Neural progenitor cell (in vitro differentiated cells): ENCODE measurements at regions not wholly inside any gene's neighbourhood (a gene's known extent, or its start where the extent isn't known, plus 50 kb on each side); places are given as distances from the start of the nearest gene placed in this dataset.

Experiments used
- DNase-seq: peaks from one replicate; pipeline ENCODE4 v3.0.0-alpha.2; 2016; ENCODE audit warnings: low spot score
- H2AFZ ChIP-seq: fragments of 200-600 bp; sonication (generic); replicated peaks from 2 replicates; pipeline ENCODE4 v1.6.1; 2016; ENCODE audit warnings: antibody characterized with exemption
- H3F3A ChIP-seq: fragments of 200-600 bp; sonication (generic); 2 replicates; pipeline ENCODE4 v1.6.1; 2016; ENCODE audit warnings: antibody characterized with exemption, low read depth
- H3K27ac ChIP-seq: fragments of 200-600 bp; sonication (generic); 2 replicates; pipeline ENCODE4 v1.5.1; 2016; ENCODE audit warnings: mild to moderate bottlenecking
- H3K27me3 ChIP-seq: fragments of 200-600 bp; sonication (generic); 2 replicates; pipeline ENCODE4 v1.6.1; 2016; ENCODE audit warnings: mild to moderate bottlenecking, moderate library complexity
- H3K36me3 ChIP-seq: fragments of 200-600 bp; sonication (generic); 2 replicates; pipeline ENCODE4 v1.5.1; 2016
- H3K4me1 ChIP-seq: fragments of 200-600 bp; sonication (generic); 2 replicates; pipeline ENCODE4 v1.6.1; 2016; ENCODE audit warnings: mixed run types
- H3K4me2 ChIP-seq: fragments of 200-600 bp; sonication (generic); 2 replicates; pipeline ENCODE4 v1.6.1; 2016
- H3K4me3 ChIP-seq: fragments of 200-600 bp; sonication (generic); 2 replicates; pipeline ENCODE4 v1.5.1; 2016
- H3K79me2 ChIP-seq: fragments of 200-600 bp; sonication (generic); 2 replicates; pipeline ENCODE4 v1.6.1; 2016; ENCODE audit warnings: low read depth
- H3K9ac ChIP-seq: fragments of 200-600 bp; sonication (generic); 2 replicates; pipeline ENCODE4 v1.6.1; 2016
- H3K9me3 ChIP-seq: fragments of 200-600 bp; sonication (generic); 2 replicates; pipeline ENCODE4 v1.5.1; 2016; ENCODE audit warnings: low read depth
- H4K20me1 ChIP-seq: fragments of 200-600 bp; sonication (generic); 2 replicates; pipeline ENCODE4 v1.6.1; 2016; ENCODE audit warnings: low read depth
- H3K27ac Mint-ChIP-seq: 3 replicates; pipeline ENCODE4 v1.8.0; 2021; ENCODE audit warnings: mixed read lengths
- H3K27me3 Mint-ChIP-seq: 2 replicates; pipeline ENCODE4 v1.8.0; 2022; ENCODE audit warnings: low read depth, mild to moderate bottlenecking, inconsistent platforms, moderate library complexity, mixed read lengths; ENCODE audit not compliant: insufficient read depth
- H3K36me3 Mint-ChIP-seq: 3 replicates; pipeline ENCODE4 v1.8.0; 2021; ENCODE audit warnings: mixed read lengths
- H3K4me1 Mint-ChIP-seq: 3 replicates; pipeline ENCODE4 v1.8.0; 2021; ENCODE audit warnings: mixed read lengths
- H3K4me3 Mint-ChIP-seq: 3 replicates; pipeline ENCODE4 v1.8.0; 2021; ENCODE audit warnings: mild to moderate bottlenecking, moderate library complexity, mixed read lengths
- H3K9me3 Mint-ChIP-seq: 3 replicates; pipeline ENCODE4 v1.8.0; 2020; ENCODE audit warnings: mixed read lengths
- CTCF ChIP-seq: fragments of 200-600 bp; sonication (generic); IDR thresholded peaks from 2 replicates; pipeline ENCODE4 v1.5.1; 2017; ENCODE audit warnings: antibody characterized with exemption, mild to moderate bottlenecking
- EZH2 ChIP-seq: fragments of 200-600 bp; sonication (generic); IDR thresholded peaks from 2 replicates; pipeline ENCODE4 v1.6.1; 2017; ENCODE audit warnings: antibody characterized with exemption, mild to moderate bottlenecking, moderate library complexity
- EZH2phosphoT487 ChIP-seq: fragments of 200-600 bp; sonication (generic); IDR thresholded peaks from 2 replicates; pipeline ENCODE4 v1.6.1; 2017; ENCODE audit warnings: antibody characterized with exemption

GRCh38 chr5:145280806-145281205 is 554.3 kb downstream of the PRELID2 start:
- H3K79me2 ChIP-seq: no peaks in the 10 kb centered on the region
- peaks cover 5% of the 10 kb centered on the region for H3K4me1 Mint-ChIP-seq
- no peaks in the 10 kb centered on the region for H3K9me3 Mint-ChIP-seq
- no peak overlapping the region for H3K27ac Mint-ChIP-seq
- no peak overlapping the region for H3K4me3 Mint-ChIP-seq
- H3K27ac ChIP-seq: no peak overlapping the region
- no peak for DNase-seq
- TF ChIP-seq EZH2phosphoT487 (no peak), EZH2 (no peak), CTCF (no peak)
- H3F3A ChIP-seq: no peaks in the 10 kb centered on the region
- H4K20me1 ChIP-seq: no peaks in the 10 kb centered on the region
- H3K27me3 Mint-ChIP-seq: no peaks in the 10 kb centered on the region
- H3K36me3 ChIP-seq: no peaks in the 10 kb centered on the region
- H3K27me3 ChIP-seq: no peaks in the 10 kb centered on the region
- no peak overlapping the region for H3K9ac ChIP-seq
- H3K4me2 ChIP-seq: no peak overlapping the region
- H2AFZ ChIP-seq: no peak overlapping the region
- H3K4me1 ChIP-seq: peaks cover 8% of the 10 kb centered on the region
- H3K9me3 ChIP-seq: no peaks in the 10 kb centered on the region
- H3K36me3 Mint-ChIP-seq: no peaks in the 10 kb centered on the region
- H3K4me3 ChIP-seq: no peak overlapping the region

GRCh38 chr5:145280214-145280613 is 554.9 kb downstream of the PRELID2 start:
- Mint-ChIP-seq H3K27ac (no peak overlapping the region), H3K4me1 (peaks cover 5% of the 10 kb centered on the region)

GRCh38 chr5:145260670-145261069 is 574.5 kb downstream of the PRELID2 start:
- Histone ChIP-seq H3K36me3 (no peaks in the 10 kb centered on the region), H3K4me3 (no peak overlapping the region), H3K4me2 (no peak overlapping the region), H4K20me1 (no peaks in the 10 kb centered on the region), H3K27ac (no peak overlapping the region), H3K79me2 (no peaks in the 10 kb centered on the region), H3K27me3 (no peaks in the 10 kb centered on the region), H3K9ac (no peak overlapping the region), H3K4me1 (peaks cover 5% of the 10 kb centered on the region), H3K9me3 (no peaks in the 10 kb centered on the region), H2AFZ (no peak overlapping the region), H3F3A (peaks cover 4% of the 10 kb centered on the region)
- peak overlapping the region; percentile 32 for H3K27ac Mint-ChIP-seq
- H3K9me3 Mint-ChIP-seq: peaks cover 37% of the 10 kb centered on the region
- TF ChIP-seq CTCF (no peak), EZH2phosphoT487 (no peak), EZH2 (no peak)
- H3K36me3 Mint-ChIP-seq: peaks cover 7% of the 10 kb centered on the region
- H3K27me3 Mint-ChIP-seq: peaks cover 7% of the 10 kb centered on the region
- DNase-seq: no peak
- H3K4me3 Mint-ChIP-seq: no peak overlapping the region
- H3K4me1 Mint-ChIP-seq: no peaks in the 10 kb centered on the region

More at GRCh38 chr5:145280214-145280613, 554.9 kb downstream of the PRELID2 start:
- TF ChIP-seq CTCF (no peak), EZH2phosphoT487 (no peak), EZH2 (no peak)
- H3K27ac ChIP-seq: no peak overlapping the region
- no peaks in the 10 kb centered on the region for H3K9me3 ChIP-seq
- Mint-ChIP-seq H3K4me3 (no peak overlapping the region), H3K27me3 (no peaks in the 10 kb centered on the region), H3K36me3 (no peaks in the 10 kb centered on the region), H3K9me3 (no peaks in the 10 kb centered on the region)
- H4K20me1 ChIP-seq: no peaks in the 10 kb centered on the region
- no peaks in the 10 kb centered on the region for H3K79me2 ChIP-seq
- no peak overlapping the region for H3K4me2 ChIP-seq
- no peaks in the 10 kb centered on the region for H3K36me3 ChIP-seq
- H3F3A ChIP-seq: no peaks in the 10 kb centered on the region
- no peak overlapping the region for H3K4me3 ChIP-seq
- no peak overlapping the region for H2AFZ ChIP-seq
- peaks cover 8% of the 10 kb centered on the region for H3K4me1 ChIP-seq
- H3K27me3 ChIP-seq: no peaks in the 10 kb centered on the region
- no peak for DNase-seq
- H3K9ac ChIP-seq: no peak overlapping the region

GRCh38 chr5:145247745-145248040 is 587.4 kb downstream of the PRELID2 start:
- Mint-ChIP-seq H3K27me3 (peaks cover 2% of the 10 kb centered on the region), H3K27ac (no peak overlapping the region), H3K4me3 (no peak overlapping the region), H3K4me1 (peaks cover 45% of the 10 kb centered on the region), H3K9me3 (peaks cover 5% of the 10 kb centered on the region), H3K36me3 (no peaks in the 10 kb centered on the region)
- H2AFZ ChIP-seq: no peak overlapping the region
- H3K4me1 ChIP-seq: peaks cover 18% of the 10 kb centered on the region
- peaks cover 5% of the 10 kb centered on the region for H4K20me1 ChIP-seq
- H3K27me3 ChIP-seq: no peaks in the 10 kb centered on the region
- TF ChIP-seq CTCF (no peak), EZH2phosphoT487 (no peak), EZH2 (no peak)
- no peaks in the 10 kb centered on the region for H3K79me2 ChIP-seq
- peaks cover 5% of the 10 kb centered on the region for H3F3A ChIP-seq
- H3K4me3 ChIP-seq: no peak overlapping the region
- no peaks in the 10 kb centered on the region for H3K36me3 ChIP-seq
- no peaks in the 10 kb centered on the region for H3K9me3 ChIP-seq
- H3K4me2 ChIP-seq: no peak overlapping the region
- no peak overlapping the region for H3K27ac ChIP-seq
- no peak overlapping the region for H3K9ac ChIP-seq
- no peak for DNase-seq
